ENCODE measurements at regions not wholly inside any gene's neighbourhood (a gene's known extent, or its start where the extent isn't known, plus 50 kb on each side); places are given as distances from the start of the nearest gene placed in this dataset.

DNA sequence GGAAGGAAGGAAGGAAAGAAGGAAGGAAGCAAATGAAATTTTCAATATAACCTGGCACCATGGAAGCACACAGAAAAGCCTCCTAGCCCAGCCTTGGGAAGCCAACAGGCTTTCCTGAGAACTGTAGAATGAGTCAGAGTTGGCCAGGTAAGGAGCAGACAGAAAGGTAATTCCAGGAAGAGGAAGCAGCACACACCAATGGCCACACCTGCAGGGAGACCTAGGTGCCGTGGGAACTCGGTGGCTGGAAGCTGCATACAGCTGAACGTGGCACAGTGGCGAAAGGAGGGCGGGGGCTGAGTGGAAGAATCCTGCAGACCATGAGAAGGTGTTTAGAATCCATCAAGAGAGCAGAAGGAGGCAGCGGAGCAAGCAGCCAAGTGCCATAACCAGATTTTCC is 224.8 kb upstream of the RREB1 start:
- TF ChIP-seq, protein P1, sequence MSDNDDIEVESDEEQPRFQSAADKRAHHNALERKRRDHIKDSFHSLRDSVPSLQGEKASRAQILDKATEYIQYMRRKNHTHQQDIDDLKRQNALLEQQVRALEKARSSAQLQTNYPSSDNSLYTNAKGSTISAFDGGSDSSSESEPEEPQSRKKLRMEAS (IDR thresholded peaks at IDR 0.05): no peak
- no peak for TF ChIP-seq CTCF (IDR thresholded peaks at IDR 0.05; ENCODE audit: low read depth, low read length, missing input control)
- TF ChIP-seq TAF1 (conservative IDR thresholded peaks at IDR 0.05): no peak

All from liver (tissue), 3 donors.